ENCODE measurements at regions not wholly inside any gene's neighbourhood (a gene's known extent, or its start where the extent isn't known, plus 50 kb on each side); places are given as distances from the start of the nearest gene placed in this dataset.

GRCh38 chr1:185601189-185601588 lies 133.0 kb upstream of the HMCN1 start:
- DNase-seq, result no peak
- TF ChIP-seq POLR2A (IDR thresholded peaks at IDR 0.05) (no peak), CTCF (IDR thresholded peaks at IDR 0.05) (no peak)
- intact Hi-C loops (cut with DNase I; ENCODE audit: low total_unique reads), result no loop called here

GRCh38 chr1:185600641-185601040 lies 133.6 kb upstream of the HMCN1 start:
- Histone ChIP-seq H3K4me1 (no peaks in the 10 kb centered on the region), H3K4me3 (no peak overlapping the region), H3K9me3 (no peaks in the 10 kb centered on the region), H3K27ac (no peak overlapping the region), H3K27me3 (no peaks in the 10 kb centered on the region), H3K36me3 (ENCODE audit: low read depth, missing control alignments) (no peaks in the 10 kb centered on the region)
- intact Hi-C loops (cut with DNase I; ENCODE audit: low total_unique reads), result no loop called here
- WGBS, 2 donors, result 53 to 55% methylated on average over 2 of the region's 2 CpGs
- no peak for TF ChIP-seq CTCF (IDR thresholded peaks at IDR 0.05)
- TF ChIP-seq POLR2A (IDR thresholded peaks at IDR 0.05), result no peak
- DNase-seq, result no peak

More at GRCh38 chr1:185601189-185601588, 133.0 kb upstream of the HMCN1 start:
- WGBS, 2 donors, result 91 to 95% methylated on average over 1 of the region's 1 CpG
- no peaks in the 10 kb centered on the region for H3K4me1 ChIP-seq
- no peak overlapping the region for H3K27ac ChIP-seq
- no peak overlapping the region for H3K4me3 ChIP-seq
- H3K27me3 ChIP-seq, result no peaks in the 10 kb centered on the region
- H3K36me3 ChIP-seq (ENCODE audit: low read depth, missing control alignments), result no peaks in the 10 kb centered on the region
- no peaks in the 10 kb centered on the region for H3K9me3 ChIP-seq

GRCh38 chr1:185598332-185598731 lies 135.9 kb upstream of the HMCN1 start:
- TF ChIP-seq CTCF (IDR thresholded peaks at IDR 0.05) (no peak), POLR2A (IDR thresholded peaks at IDR 0.05) (no peak)
- Histone ChIP-seq H3K36me3 (ENCODE audit: low read depth, missing control alignments) (no peaks in the 10 kb centered on the region), H3K27ac (no peak overlapping the region), H3K4me3 (no peak overlapping the region), H3K4me1 (peaks cover 7% of the 10 kb centered on the region), H3K27me3 (no peaks in the 10 kb centered on the region), H3K9me3 (no peaks in the 10 kb centered on the region)
- no peak for DNase-seq
- intact Hi-C loops (cut with DNase I; ENCODE audit: low total_unique reads), result no loop called here
- WGBS, 2 donors, result 48 to 53% methylated on average over 1 of the region's 1 CpG

GRCh38 chr1:185595835-185596667 lies 138.1 kb upstream of the HMCN1 start:
- TF ChIP-seq CTCF (IDR thresholded peaks at IDR 0.05) (peak in 2 of 3 experiments; percentile 32 to 39), POLR2A (IDR thresholded peaks at IDR 0.05) (no peak)
- DNase-seq, result peak; percentile 61
- WGBS, 2 donors, result 70 to 80% methylated on average over 3 of the region's 3 CpGs

More at GRCh38 chr1:185595835-185596667, 138.1 kb upstream of the HMCN1 start:
- no peaks in the 10 kb centered on the region for H3K9me3 ChIP-seq
- H3K4me1 ChIP-seq, result peaks cover 7% of the 10 kb centered on the region
- no peak overlapping the region for H3K27ac ChIP-seq
- H3K4me3 ChIP-seq, result no peak overlapping the region
- H3K27me3 ChIP-seq, result no peaks in the 10 kb centered on the region
- intact Hi-C loops (cut with DNase I; ENCODE audit: low total_unique reads), result no loop called here
- H3K36me3 ChIP-seq (ENCODE audit: low read depth, missing control alignments), result no peaks in the 10 kb centered on the region
